HS-27A (cell line): ENCODE measurements at regions not wholly inside any gene's neighbourhood (a gene's known extent, or its start where the extent isn't known, plus 50 kb on each side); places are given as distances from the start of the nearest gene placed in this dataset.
A peak's percentile ranks its signal among the peaks of the same experiment; 100 is the strongest.

Experiments used
- DNase-seq: peaks from one replicate; pipeline ENCODE4 v3.0.0-alpha.2; 2012; ENCODE audit warnings: low read depth, missing footprints

GRCh38 chr21:28788030-28788429 lies 204.6 kb downstream of the LTN1 start:
- no peak for DNase-seq

GRCh38 chr21:28783641-28784185 lies 209.0 kb downstream of the LTN1 start:
- no peak for DNase-seq

GRCh38 chr21:28781602-28782276 lies 210.9 kb downstream of the LTN1 start:
- no peak for DNase-seq

GRCh38 chr21:28779914-28780313 lies 212.8 kb downstream of the LTN1 start:
- no peak for DNase-seq

GRCh38 chr21:28776251-28776650 lies 216.4 kb downstream of the LTN1 start:
- no peak for DNase-seq

GRCh38 chr21:28775071-28775470 lies 217.6 kb downstream of the LTN1 start:
- no peak for DNase-seq

GRCh38 chr21:28773036-28773435 lies 219.6 kb downstream of the LTN1 start:
- no peak for DNase-seq

GRCh38 chr21:28771790-28772501 lies 220.7 kb downstream of the LTN1 start:
- no peak for DNase-seq

GRCh38 chr21:28770867-28771661 lies 221.6 kb downstream of the LTN1 start:
- DNase-seq, result no peak

- DNase-seq, result no peak
Observed at GRCh38 chr21:28769683-28770082, 223.0 kb downstream of the LTN1 start.

- no peak for DNase-seq
Observed at GRCh38 chr21:28768753-28769152, 223.9 kb downstream of the LTN1 start.

- DNase-seq, result no peak
Observed at GRCh38 chr21:28767523-28767922, 225.2 kb downstream of the LTN1 start.

GRCh38 chr21:28763809-28764418 lies 228.8 kb downstream of the LTN1 start:
- DNase-seq, result no peak

GRCh38 chr21:28762357-28762735 lies 230.3 kb downstream of the LTN1 start:
- no peak for DNase-seq

GRCh38 chr21:28761674-28762356 lies 230.9 kb downstream of the LTN1 start:
- DNase-seq, result no peak

- no peak for DNase-seq
Observed at GRCh38 chr21:28758883-28759242, 233.8 kb downstream of the LTN1 start.

- DNase-seq, result no peak
Observed at GRCh38 chr21:28758042-28758882, 234.4 kb downstream of the LTN1 start.

- no peak for DNase-seq
Observed at GRCh38 chr21:28754862-28755261, 237.8 kb downstream of the LTN1 start.

- DNase-seq, result peak; percentile 88
Observed at GRCh38 chr21:28754127-28754611, 238.5 kb downstream of the LTN1 start.

GRCh38 chr21:28752131-28752530 lies 240.5 kb downstream of the LTN1 start:
- no peak for DNase-seq

GRCh38 chr21:28751176-28751575 lies 241.5 kb downstream of the LTN1 start:
- DNase-seq, result no peak
